HL-60 (cell line): ENCODE measurements at regions not wholly inside any gene's neighbourhood (a gene's known extent, or its start where the extent isn't known, plus 50 kb on each side); places are given as distances from the start of the nearest gene placed in this dataset.
A peak's percentile ranks its signal among the peaks of the same experiment; 100 is the strongest.

Experiments used
- DNase-seq, 2 experiments: peaks; one replicate each; pipeline ENCODE4 v3.0.0-alpha.2; 2010 to 2020; ENCODE audit warnings: low read depth in 1 of 2, low spot score in 1 of 2
- H3K27ac ChIP-seq: fragments of 250-450 bp; sonication (Bioruptor Pico); replicated peaks from 2 replicates; pipeline ENCODE4 v1.5.1; 2020; ENCODE audit warnings: mild to moderate bottlenecking, moderate library complexity
- H3K27me3 ChIP-seq: fragments of 250-450 bp; sonication (Bioruptor Pico); 2 replicates; pipeline ENCODE4 v1.5.1; 2021; ENCODE audit warnings: mild to moderate bottlenecking, moderate library complexity; ENCODE audit not compliant: insufficient read depth, poor library complexity, severe bottlenecking
- H3K4me3 ChIP-seq: replicated peaks from 2 replicates; pipeline ENCODE4 v1.5.1; 2011; ENCODE audit warnings: mild to moderate bottlenecking, control low read depth, low read length; ENCODE audit not compliant: insufficient read depth
- CTCF ChIP-seq: IDR thresholded peaks from one replicate; pipeline ENCODE4 v1.5.1; 2011; ENCODE audit warnings: low read length, control low read depth, inconsistent platforms; ENCODE audit not compliant: insufficient read depth
- GABPA ChIP-seq: IDR thresholded peaks from 2 replicates; pipeline ENCODE4 v1.6.1; 2012; ENCODE audit warnings: low read depth
- POLR2AphosphoS5 ChIP-seq: IDR thresholded peaks from 2 replicates; pipeline ENCODE4 v1.6.1; 2012; ENCODE audit warnings: low read depth
- REST ChIP-seq: IDR thresholded peaks from 2 replicates; pipeline ENCODE4 v1.6.1; 2012; ENCODE audit warnings: low read depth; ENCODE audit not compliant: insufficient replicate concordance
- SPI1 ChIP-seq: IDR thresholded peaks from 2 replicates; pipeline ENCODE4 v1.6.1; 2012; ENCODE audit warnings: low read depth, mild to moderate bottlenecking, borderline replicate concordance

- DNase-seq, result no peak
- no peak overlapping the region for H3K4me3 ChIP-seq
- H3K27me3 ChIP-seq, result no peaks in the 10 kb centered on the region
- TF ChIP-seq CTCF, result no peak
- TF ChIP-seq SPI1, result no peak
- no peak for TF ChIP-seq GABPA
- no peak for TF ChIP-seq REST
- no peak for TF ChIP-seq POLR2AphosphoS5
- H3K27ac ChIP-seq, result no peak overlapping the region
These were observed 1184.2 kb downstream of the FLRT2 start for GRCh38 chr14:86714153-86714552.

- TF ChIP-seq CTCF, result no peak
- peak; percentile 78; the same call in 1 of the 2 replicates for TF ChIP-seq SPI1
- Histone ChIP-seq H3K27me3 (no peaks in the 10 kb centered on the region), H3K27ac (peak overlapping the region; percentile 65), H3K4me3 (no peak overlapping the region)
- peak in 1 of 2 experiments; percentile 18 for DNase-seq
These were observed 1182.8 kb downstream of the FLRT2 start for GRCh38 chr14:86712727-86713126.

- Histone ChIP-seq H3K4me3 (no peak overlapping the region), H3K27me3 (no peaks in the 10 kb centered on the region), H3K27ac (peak overlapping the region; percentile 65)
- TF ChIP-seq POLR2AphosphoS5, result no peak
- TF ChIP-seq SPI1, result no peak
- TF ChIP-seq CTCF, result no peak
- no peak for TF ChIP-seq REST
- no peak for TF ChIP-seq GABPA
- peak; percentile 12 to 88 for DNase-seq
These were observed 1182.2 kb downstream of the FLRT2 start for GRCh38 chr14:86712176-86712575.

GRCh38 chr14:86708846-86709339 is 1178.9 kb downstream of the FLRT2 start:
- no peak overlapping the region for H3K4me3 ChIP-seq
- no peak overlapping the region for H3K27ac ChIP-seq
- no peaks in the 10 kb centered on the region for H3K27me3 ChIP-seq
- no peak for DNase-seq
- TF ChIP-seq CTCF, result no peak
- no peak for TF ChIP-seq REST
- no peak for TF ChIP-seq SPI1
- TF ChIP-seq POLR2AphosphoS5, result no peak
- no peak for TF ChIP-seq GABPA
